Testis (tissue), 2 donors: ENCODE measurements at regions not wholly inside any gene's neighbourhood (a gene's known extent, or its start where the extent isn't known, plus 50 kb on each side); places are given as distances from the start of the nearest gene placed in this dataset.

Experiments used
- CTCF ChIP-seq, 3 experiments: fragments of 450-650 bp in 2 of 3; fragments of 200-600 bp in 1 of 3; sonication (generic) in 1 of 3; IDR thresholded peaks; one replicate each; pipeline ENCODE4 v1.5.1; 2016 to 2019; ENCODE audit warnings: antibody characterized with exemption in 3 of 3, mild to moderate bottlenecking in 2 of 3, moderate library complexity in 1 of 3
- POLR2A ChIP-seq: fragments of 450-650 bp; IDR thresholded peaks from one replicate; pipeline ENCODE4 v1.6.1; 2017; ENCODE audit warnings: antibody characterized with exemption, mild to moderate bottlenecking, moderate library complexity

GRCh38 chr4:148914301-148914700 lies 472.1 kb upstream of the NR3C2 start:
- TF ChIP-seq CTCF (IDR thresholded peaks at IDR 0.05) (no peak), POLR2A (no peak)
